IMR-90 (cell line): ENCODE measurements at regions not wholly inside any gene's neighbourhood (a gene's known extent, or its start where the extent isn't known, plus 50 kb on each side); places are given as distances from the start of the nearest gene placed in this dataset.

Experiments used
- ATAC-seq: fragments of 200-7000 bp; cut with Tn5 transposase; 2 replicates; pipeline ENCODE4 v1.9.1; 2020; ENCODE audit warnings: low read depth, mild to moderate bottlenecking, moderate library complexity
- BruUV-seq: library from RNA; stranded (reverse); fragments of 400-500 nt; replicated peaks from 2 replicates; lab custom pipeline; 2021; lab: Mats Ljungman, UMichigan
- CTCF ChIA-PET: fragments of 300-600 bp; formaldehyde crosslinking; extraction: SDS; loops from one replicate; lab custom pipeline; 2021; ENCODE audit warnings: antibody characterized with exemption; lab: Yijun Ruan, JAX
- POLR2A ChIA-PET: fragments of 300-600 bp; sonication (Branson Sonifier 250); formaldehyde crosslinking; loops from one replicate; lab custom pipeline; 2022; ENCODE audit warnings: antibody characterized with exemption; ENCODE audit not compliant: unreplicated experiment; lab: Charles Lee
- DNase-seq: peaks from one replicate; pipeline ENCODE4 v3.0.0; 2013
- H2AFZ ChIP-seq: replicated peaks from 2 replicates; pipeline ENCODE3; 2013; ENCODE audit warnings: low read length, mild to moderate bottlenecking; ENCODE audit not compliant: poor library complexity
- H2AK5ac ChIP-seq: 2 replicates; pipeline ENCODE4 v1.6.1; 2013; ENCODE audit warnings: low read depth, low read length, inconsistent platforms
- H2AK9ac ChIP-seq: replicated peaks from 2 replicates; pipeline ENCODE3; 2013; ENCODE audit warnings: mild to moderate bottlenecking, low read depth, low read length, moderate library complexity; ENCODE audit not compliant: poor library complexity
- H2BK120ac ChIP-seq: 2 replicates; pipeline ENCODE4 v1.6.1; 2013; ENCODE audit warnings: low read depth, low read length, inconsistent platforms
- H2BK15ac ChIP-seq: 3 replicates; pipeline ENCODE4 v1.6.1; 2013; ENCODE audit warnings: low read depth, low read length, inconsistent platforms
- H2BK20ac ChIP-seq: 2 replicates; pipeline ENCODE4 v1.6.1; 2013; ENCODE audit warnings: low read depth, mild to moderate bottlenecking, inconsistent platforms, low read length, moderate library complexity
- H2BK5ac ChIP-seq: 2 replicates; pipeline ENCODE4 v1.6.1; 2013; ENCODE audit warnings: mild to moderate bottlenecking, low read depth, low read length, inconsistent platforms; ENCODE audit not compliant: poor library complexity, severe bottlenecking
- H3K14ac ChIP-seq: replicated peaks from 2 replicates; pipeline ENCODE4 v1.6.1; 2013; ENCODE audit warnings: low read depth, low read length, inconsistent platforms
- H3K18ac ChIP-seq: 2 replicates; pipeline ENCODE4 v1.6.1; 2013; ENCODE audit warnings: low read depth, low read length, control low read depth
- H3K23ac ChIP-seq: 2 replicates; pipeline ENCODE4 v1.6.1; 2013; ENCODE audit warnings: low read depth, low read length, inconsistent platforms
- H3K27ac ChIP-seq: 2 replicates; pipeline ENCODE4 v1.5.1; 2013; ENCODE audit warnings: mild to moderate bottlenecking, control low read depth, low read length; ENCODE audit not compliant: insufficient read depth
- H3K27me3 ChIP-seq: 2 replicates; pipeline ENCODE4 v1.6.1; 2013; ENCODE audit warnings: low read length; ENCODE audit not compliant: control insufficient read depth, insufficient read depth
- H3K36me3 ChIP-seq: 2 replicates; pipeline ENCODE4 v1.6.1; 2013; ENCODE audit warnings: low read length, mixed read lengths; ENCODE audit not compliant: control insufficient read depth, insufficient read depth
- H3K4ac ChIP-seq: 2 replicates; pipeline ENCODE4 v1.6.1; 2013; ENCODE audit warnings: low read depth, low read length, inconsistent platforms
- H3K4me1 ChIP-seq: 2 replicates; pipeline ENCODE4 v1.6.1; 2013; ENCODE audit warnings: low read length, mixed read lengths; ENCODE audit not compliant: control insufficient read depth, insufficient read depth
- H3K4me2 ChIP-seq: 2 replicates; pipeline ENCODE4 v1.6.1; 2013; ENCODE audit warnings: low read depth, mild to moderate bottlenecking, control low read depth, low read length, moderate library complexity
- H3K4me3 ChIP-seq: 2 replicates; pipeline ENCODE4 v1.5.1; 2013; ENCODE audit warnings: low read depth, mild to moderate bottlenecking, control low read depth, low read length, moderate library complexity; ENCODE audit not compliant: insufficient read depth
- H3K56ac ChIP-seq: 2 replicates; pipeline ENCODE4 v1.6.1; 2013; ENCODE audit warnings: low read length, inconsistent platforms; ENCODE audit not compliant: insufficient read depth; ENCODE audit errors: extremely low read depth
- H3K79me1 ChIP-seq, 2 experiments: 2 replicates each; pipeline ENCODE4 v1.6.1; 2013; ENCODE audit warnings: low read length in 2 of 2, inconsistent platforms in 1 of 2, low read depth in 1 of 2
- H3K9ac ChIP-seq: 2 replicates; pipeline ENCODE4 v1.6.1; 2013; ENCODE audit warnings: low read depth, low read length, control low read depth
- H3K9me1 ChIP-seq: 2 replicates; pipeline ENCODE4 v1.6.1; 2013; ENCODE audit warnings: low read length, inconsistent platforms; ENCODE audit not compliant: insufficient read depth
- H3K9me3 ChIP-seq: 2 replicates; pipeline ENCODE4 v1.6.1; 2013; ENCODE audit warnings: low read length; ENCODE audit not compliant: control insufficient read depth, insufficient read depth
- H4K20me1 ChIP-seq: 2 replicates; pipeline ENCODE4 v1.6.1; 2013; ENCODE audit warnings: low read length, inconsistent platforms; ENCODE audit not compliant: insufficient read depth
- H4K5ac ChIP-seq: 2 replicates; pipeline ENCODE4 v1.6.1; 2013; ENCODE audit warnings: mild to moderate bottlenecking, low read depth, low read length, control low read depth
- H4K8ac ChIP-seq, 2 experiments: 2 replicates each; pipeline ENCODE4 v1.6.1; 2013; ENCODE audit warnings: low read depth in 2 of 2, low read length in 2 of 2, control low read depth in 1 of 2, inconsistent platforms in 1 of 2
- H4K91ac ChIP-seq: 2 replicates; pipeline ENCODE4 v1.6.1; 2013; ENCODE audit warnings: low read depth, low read length, inconsistent platforms; ENCODE audit not compliant: insufficient read depth
- BHLHE40 ChIP-seq: fragments of 150-350 bp; IDR thresholded peaks from 2 replicates; pipeline ENCODE4 v1.6.1; 2016; ENCODE audit warnings: mild to moderate bottlenecking, low read depth, low read length
- RAD21 ChIP-seq: IDR thresholded peaks from 2 replicates; pipeline ENCODE4 v1.6.1; 2012; ENCODE audit warnings: low read length, improper control_type of control experiment
- RCOR1 ChIP-seq: IDR thresholded peaks from 2 replicates; pipeline ENCODE4 v1.6.1; 2012; ENCODE audit warnings: mild to moderate bottlenecking, low read length, improper control_type of control experiment; ENCODE audit not compliant: insufficient replicate concordance
- WGBS, 2 experiments: methylation state at CpG; one replicate each; pipeline versions ENCODE4 v1.1.5 to v1.1.7; 2013; ENCODE audit warnings: missing lambda C conversion rate in 2 of 2; ENCODE audit not compliant: insufficient read length in 1 of 2; ENCODE audit errors: extremely low coverage in 2 of 2; 5-methylcytosine and 5-hydroxymethylcytosine counted together
- dilution Hi-C: fragments of 300-500 bp; cut with HindIII; formaldehyde crosslinking; loops from one replicate; pipeline ENCODE4 v1.14.3; 2018; ENCODE audit warnings: low sequenced_read_pairs; ENCODE audit not compliant: unreplicated experiment
- in situ Hi-C: fragments of 300-500 bp; cut with MboI; formaldehyde crosslinking; loops from 3 replicates; pipeline ENCODE4 v1.14.3; 2019; ENCODE audit warnings: low sequenced_read_pairs, inconsistent platforms, mixed read lengths
- intact Hi-C: fragments of 100-400 bp; cut with micrococcal nuclease; formaldehyde crosslinking; loops from 2 replicates; pipeline ENCODE4 v1.10.0; 2022

- CTCF ChIA-PET = no interaction called here
- no peak for ATAC-seq
- 87% methylated on average over 3 of the region's 4 CpGs; no CpG with 5 or more reads in 1 of the 2 experiments for WGBS, 2 experiments
Observed at GRCh38 chr3:139769796-139770195, 92.0 kb upstream of the NMNAT3 start.

More at GRCh38 chr3:139769796-139770195, 92.0 kb upstream of the NMNAT3 start:
- Histone ChIP-seq H4K5ac (no peak overlapping the region), H2BK20ac (no peak overlapping the region), H2AFZ (no peak overlapping the region), H3K4me1 (no peaks in the 10 kb centered on the region), H3K27me3 (no peaks in the 10 kb centered on the region; the same call in 1 of the 2 replicates), H3K23ac (no peak overlapping the region), H3K4me2 (no peak overlapping the region), H4K20me1 (no peaks in the 10 kb centered on the region), H3K36me3 (no peaks in the 10 kb centered on the region), H3K18ac (no peak overlapping the region), H3K9ac (no peak overlapping the region), H2BK120ac (no peak overlapping the region), H2BK5ac (no peak overlapping the region), H3K56ac (no peak overlapping the region), H3K14ac (no peak overlapping the region), H3K9me1 (no peaks in the 10 kb centered on the region; the same call in 1 of the 2 replicates), H3K4me3 (no peak overlapping the region), H3K79me1 (no peaks in the 10 kb centered on the region), H4K8ac (no peak overlapping the region), H2AK9ac (no peak overlapping the region), H2AK5ac (no peak overlapping the region), H2BK15ac (no peak overlapping the region), H4K91ac (no peak overlapping the region), H3K27ac (no peak overlapping the region), H3K9me3 (no peaks in the 10 kb centered on the region), H3K4ac (no peak overlapping the region)
- in situ Hi-C loops (no loop called here), intact Hi-C loops (no loop called here), dilution Hi-C loops (no loop called here)
- no peak for DNase-seq
- no TSS peak for BruUV-seq
- TF ChIP-seq RAD21 (no peak), RCOR1 (no peak), BHLHE40 (no peak)
- POLR2A ChIA-PET = no interaction called here
